DOHH2 (cell line): ENCODE measurements at regions not wholly inside any gene's neighbourhood (a gene's known extent, or its start where the extent isn't known, plus 50 kb on each side); places are given as distances from the start of the nearest gene placed in this dataset.

ENCODE experiments used
- H3F3A ChIP-seq: fragments of 200-600 bp; sonication (generic), shearing (Covaris generic); 2 replicates; pipeline ENCODE4 v1.6.0; 2016; ENCODE audit warnings: antibody characterized with exemption, mild to moderate bottlenecking; ENCODE audit not compliant: control insufficient read depth, insufficient read depth
- H3K27ac ChIP-seq: fragments of 200-600 bp; sonication (generic); 2 replicates; pipeline ENCODE4 v1.5.1; 2014; ENCODE audit warnings: low read depth, mild to moderate bottlenecking, low read length, moderate library complexity
- H3K27me3 ChIP-seq: fragments of 200-600 bp; sonication (generic); 2 replicates; pipeline ENCODE4 v1.6.1; 2014; ENCODE audit warnings: mild to moderate bottlenecking, low read length, mixed read lengths; ENCODE audit not compliant: control insufficient read depth
- H3K36me3 ChIP-seq: fragments of 200-600 bp; sonication (generic); 2 replicates; pipeline ENCODE4 v1.6.1; 2014; ENCODE audit warnings: mild to moderate bottlenecking, low read length, moderate library complexity, mixed read lengths; ENCODE audit not compliant: control insufficient read depth
- H3K4me1 ChIP-seq: fragments of 200-600 bp; sonication (generic); 2 replicates; pipeline ENCODE4 v1.6.1; 2014; ENCODE audit warnings: mild to moderate bottlenecking, low read length, mixed read lengths; ENCODE audit not compliant: control insufficient read depth
- H3K4me2 ChIP-seq: fragments of 200-600 bp; sonication (generic); 2 replicates; pipeline ENCODE4 v1.6.0; 2014; ENCODE audit warnings: mild to moderate bottlenecking, low read length, moderate library complexity
- H3K4me3 ChIP-seq: fragments of 200-600 bp; sonication (generic); 2 replicates; pipeline ENCODE4 v1.5.1; 2014; ENCODE audit warnings: mild to moderate bottlenecking, low read length, mixed read lengths
- H3K79me2 ChIP-seq: fragments of 200-600 bp; sonication (generic); 2 replicates; pipeline ENCODE4 v1.6.1; 2014; ENCODE audit warnings: mild to moderate bottlenecking, low read length, mixed read lengths; ENCODE audit not compliant: control insufficient read depth
- H3K9me2 ChIP-seq: fragments of 200-600 bp; sonication (generic); replicated peaks from 2 replicates; pipeline ENCODE4 v1.6.1; 2014; ENCODE audit warnings: mild to moderate bottlenecking, low read length, mixed read lengths; ENCODE audit not compliant: control insufficient read depth
- H3K9me3 ChIP-seq: fragments of 200-600 bp; sonication (generic); 2 replicates; pipeline ENCODE4 v1.6.1; 2014; ENCODE audit warnings: antibody characterized with exemption, low read length, mixed read lengths; ENCODE audit not compliant: control insufficient read depth, insufficient read depth
- H4K20me1 ChIP-seq: fragments of 200-600 bp; sonication (generic); 2 replicates; pipeline ENCODE4 v1.6.0; 2014; ENCODE audit warnings: low read depth, mild to moderate bottlenecking, antibody characterized with exemption, low read length, moderate library complexity; ENCODE audit not compliant: control insufficient read depth, insufficient read depth
- CTCF ChIP-seq: fragments of 200-600 bp; sonication (generic); IDR thresholded peaks from one replicate; pipeline ENCODE4 v1.5.1; 2014; ENCODE audit warnings: antibody characterized with exemption, mild to moderate bottlenecking, low read depth, low read length; ENCODE audit not compliant: poor library complexity, severe bottlenecking
- EZH2phosphoT487 ChIP-seq: fragments of 200-600 bp; sonication (generic); IDR thresholded peaks from 2 replicates; pipeline ENCODE4 v1.6.1; 2017; ENCODE audit warnings: borderline replicate concordance, mild to moderate bottlenecking, antibody characterized with exemption, low read length, moderate library complexity, mixed read lengths

- TF ChIP-seq EZH2phosphoT487 = no peak
- no peak for TF ChIP-seq CTCF
- Histone ChIP-seq H3K4me3 (no peak overlapping the region), H3K9me2 (no peaks in the 10 kb centered on the region), H3K27ac (no peak overlapping the region), H3K36me3 (no peaks in the 10 kb centered on the region), H3F3A (no peaks in the 10 kb centered on the region), H3K9me3 (no peaks in the 10 kb centered on the region), H3K4me2 (no peak overlapping the region), H3K27me3 (no peaks in the 10 kb centered on the region), H3K4me1 (no peaks in the 10 kb centered on the region), H4K20me1 (no peaks in the 10 kb centered on the region), H3K79me2 (no peaks in the 10 kb centered on the region)
Observed at GRCh38 chr3:22269831-22270230, 518.8 kb upstream of the ZNF385D start.

DNA sequence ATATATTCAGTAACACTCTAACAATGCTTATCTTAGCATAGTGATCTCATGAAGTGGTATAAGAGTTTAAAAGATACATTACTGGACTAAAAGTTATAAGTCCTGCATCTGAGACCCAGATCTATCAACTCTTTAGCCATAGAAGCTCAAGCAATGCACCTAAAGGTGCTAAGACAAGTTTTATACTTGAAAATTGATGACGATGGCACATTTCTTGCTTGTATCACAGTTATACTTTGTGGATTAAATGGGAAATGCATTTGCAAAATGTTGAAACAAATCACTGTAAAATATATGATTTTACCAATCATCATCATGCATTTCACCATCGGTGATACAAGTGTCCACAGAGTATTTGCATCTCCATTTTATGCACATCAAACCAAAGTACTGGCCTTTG lies 525.3 kb upstream of the ZNF385D start:
- H3K4me1 ChIP-seq = no peaks in the 10 kb centered on the region
- H3K9me2 ChIP-seq = no peaks in the 10 kb centered on the region
- H3K9me3 ChIP-seq = no peaks in the 10 kb centered on the region
- no peak overlapping the region for H3K27ac ChIP-seq
- H3K4me3 ChIP-seq = no peak overlapping the region
- H3K79me2 ChIP-seq = no peaks in the 10 kb centered on the region
- no peaks in the 10 kb centered on the region for H3F3A ChIP-seq
- TF ChIP-seq EZH2phosphoT487 (no peak), CTCF (no peak)
- no peak overlapping the region for H3K4me2 ChIP-seq
- no peaks in the 10 kb centered on the region for H3K27me3 ChIP-seq
- H3K36me3 ChIP-seq = no peaks in the 10 kb centered on the region
- H4K20me1 ChIP-seq = no peaks in the 10 kb centered on the region

DNA sequence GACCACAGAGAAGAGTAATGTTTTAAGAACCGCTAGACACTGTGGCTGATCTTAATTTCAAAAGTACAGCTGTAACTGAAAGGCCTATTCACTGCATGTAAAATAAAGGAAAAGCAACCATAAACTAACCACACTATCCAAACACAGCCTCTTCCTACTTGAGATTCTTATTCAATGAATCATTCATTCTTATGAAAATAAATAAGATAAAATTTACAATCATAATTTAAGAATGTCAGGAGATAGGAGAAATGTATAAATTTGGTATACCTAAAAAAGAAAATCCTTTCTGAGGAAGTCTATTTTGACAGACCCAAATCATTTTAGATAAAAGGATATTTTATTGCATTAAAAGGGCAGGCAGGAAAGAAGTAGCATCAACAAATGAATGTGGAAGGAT lies 533.5 kb upstream of the ZNF385D start:
- no peaks in the 10 kb centered on the region for H3K9me2 ChIP-seq
- H3K27me3 ChIP-seq = no peaks in the 10 kb centered on the region
- no peaks in the 10 kb centered on the region for H3K4me1 ChIP-seq
- H3K9me3 ChIP-seq = no peaks in the 10 kb centered on the region
- no peak overlapping the region for H3K27ac ChIP-seq
- H4K20me1 ChIP-seq = no peaks in the 10 kb centered on the region
- H3F3A ChIP-seq = no peaks in the 10 kb centered on the region
- no peaks in the 10 kb centered on the region for H3K79me2 ChIP-seq
- H3K36me3 ChIP-seq = no peaks in the 10 kb centered on the region
- H3K4me2 ChIP-seq = no peak overlapping the region
- no peak for TF ChIP-seq CTCF
- TF ChIP-seq EZH2phosphoT487 = no peak
- no peak overlapping the region for H3K4me3 ChIP-seq

GRCh38 chr3:22288756-22289155 lies 537.7 kb upstream of the ZNF385D start:
- H3K4me3 ChIP-seq = no peak overlapping the region
- no peaks in the 10 kb centered on the region for H3K79me2 ChIP-seq
- no peaks in the 10 kb centered on the region for H3K36me3 ChIP-seq
- H3K4me2 ChIP-seq = no peak overlapping the region
- no peaks in the 10 kb centered on the region for H3F3A ChIP-seq
- no peaks in the 10 kb centered on the region for H3K9me2 ChIP-seq
- H4K20me1 ChIP-seq = no peaks in the 10 kb centered on the region
- H3K27me3 ChIP-seq = no peaks in the 10 kb centered on the region
- no peak for TF ChIP-seq EZH2phosphoT487
- TF ChIP-seq CTCF = no peak
- no peaks in the 10 kb centered on the region for H3K9me3 ChIP-seq
- no peaks in the 10 kb centered on the region for H3K4me1 ChIP-seq
- no peak overlapping the region for H3K27ac ChIP-seq
